H1 (cell line): ENCODE measurements at regions not wholly inside any gene's neighbourhood (a gene's known extent, or its start where the extent isn't known, plus 50 kb on each side); places are given as distances from the start of the nearest gene placed in this dataset.

Experiments
- CHD2 ChIP-seq: IDR thresholded peaks from 2 replicates; pipeline ENCODE4 v1.6.1; 2012; ENCODE audit warnings: low read length, improper control_type of control experiment
- EZH2 ChIP-seq: fragments of 200-600 bp; sonication (generic); IDR thresholded peaks from 2 replicates; pipeline ENCODE4 v1.7.1; 2012; ENCODE audit warnings: low read depth, mild to moderate bottlenecking, moderate library complexity, low read length, inconsistent platforms; ENCODE audit not compliant: severe bottlenecking
- SAP30 ChIP-seq: fragments of 300-600 bp; sonication (generic); IDR thresholded peaks from 2 replicates; pipeline ENCODE4 v1.7.1; 2012; ENCODE audit warnings: low read length, moderate library complexity, mild to moderate bottlenecking, inconsistent platforms; ENCODE audit not compliant: insufficient read depth, insufficient replicate concordance
- SP2 ChIP-seq: IDR thresholded peaks from 2 replicates; pipeline ENCODE4 v1.6.1; 2012; ENCODE audit warnings: mild to moderate bottlenecking, low read length, inconsistent platforms

DNA sequence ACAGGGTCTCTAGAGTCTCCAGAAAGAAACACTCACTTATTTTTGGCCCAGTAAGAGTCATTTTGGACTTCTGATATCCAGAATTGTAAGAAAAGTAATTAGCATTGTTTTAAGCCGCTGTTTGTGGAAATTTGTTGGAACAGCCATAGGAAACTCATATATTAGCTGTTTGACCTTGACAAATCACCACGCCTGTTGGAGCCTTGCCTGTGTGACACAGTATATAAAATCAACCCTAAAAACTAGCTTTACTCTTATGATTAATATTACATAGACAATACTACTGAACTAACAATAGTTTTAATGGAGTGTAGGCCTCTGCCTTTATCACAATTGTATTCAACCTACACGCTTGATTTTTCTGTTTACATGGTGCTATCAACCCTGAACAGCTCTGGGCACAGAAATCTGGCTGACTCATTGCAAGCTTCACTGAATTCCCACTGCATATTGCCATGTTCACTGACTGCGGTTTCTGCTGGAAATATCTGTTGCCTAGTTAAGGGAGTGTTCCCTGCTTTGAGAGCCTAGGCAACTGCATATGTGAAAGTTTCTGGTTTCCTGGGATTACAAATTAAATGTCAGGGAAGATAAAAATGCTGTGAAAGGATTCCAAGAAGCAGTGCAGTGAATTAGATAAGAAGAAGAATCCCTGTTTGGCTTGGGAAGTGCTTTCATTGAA, 419.5 kb upstream of the DEPDC1 start (continued):
- TF ChIP-seq EZH2 = no peak
- no peak for TF ChIP-seq SP2
- no peak for TF ChIP-seq CHD2
- no peak for TF ChIP-seq SAP30
